Progenitor cell of endocrine pancreas (in vitro differentiated cells): ENCODE measurements at regions not wholly inside any gene's neighbourhood (a gene's known extent, or its start where the extent isn't known, plus 50 kb on each side); places are given as distances from the start of the nearest gene placed in this dataset.
"Not testable (repeated sequence)": the region's sequence is repeated elsewhere in the genome, so short reads cannot be mapped to it uniquely, and the experiment has no call there.

Experiments
- DNase-seq: peaks from one replicate; pipeline ENCODE4 v3.0.0; 2021; ENCODE audit warnings: low spot score; ENCODE audit not compliant: unreplicated experiment
- H3K27ac Mint-ChIP-seq: 2 replicates; pipeline ENCODE4 v1.8.0; 2021; ENCODE audit warnings: mild to moderate bottlenecking, moderate library complexity, mixed read lengths
- H3K27me3 Mint-ChIP-seq: 2 replicates; pipeline ENCODE4 v1.8.0; 2021; ENCODE audit warnings: mixed read lengths
- H3K36me3 Mint-ChIP-seq: 2 replicates; pipeline ENCODE4 v1.8.0; 2022; ENCODE audit warnings: mixed read lengths; ENCODE audit not compliant: insufficient read depth
- H3K4me1 Mint-ChIP-seq: 2 replicates; pipeline ENCODE4 v1.8.0; 2021; ENCODE audit warnings: low read depth, mixed read lengths
- H3K4me3 Mint-ChIP-seq: 2 replicates; pipeline ENCODE4 v1.8.0; 2021; ENCODE audit warnings: low read depth, mild to moderate bottlenecking, moderate library complexity, mixed read lengths
- H3K9me3 Mint-ChIP-seq: 2 replicates; pipeline ENCODE4 v1.8.0; 2021; ENCODE audit warnings: low read depth, mixed read lengths
- CTCF ChIP-seq: fragments of 200-600 bp; sonication (generic); IDR thresholded peaks from one replicate; pipeline ENCODE4 v1.5.0; 2021; ENCODE audit warnings: antibody characterized with exemption, mild to moderate bottlenecking; ENCODE audit not compliant: unreplicated experiment

- H3K4me1 Mint-ChIP-seq: peaks cover 13% of the 10 kb centered on the region
- DNase-seq: no peak
- no peak for TF ChIP-seq CTCF
- no peak overlapping the region for H3K4me3 Mint-ChIP-seq
- H3K36me3 Mint-ChIP-seq: no peaks in the 10 kb centered on the region
- H3K9me3 Mint-ChIP-seq: no peaks in the 10 kb centered on the region
- H3K27me3 Mint-ChIP-seq: peaks cover 29% of the 10 kb centered on the region
- H3K27ac Mint-ChIP-seq: no peak overlapping the region
Observed at GRCh38 chr13:46491641-46492040, 61.3 kb upstream of the LRCH1 start.

- H3K4me3 Mint-ChIP-seq, H3K9me3 Mint-ChIP-seq, DNase-seq, H3K27ac Mint-ChIP-seq, H3K36me3 Mint-ChIP-seq: not testable (repeated sequence)
- Mint-ChIP-seq H3K4me1 (peaks cover 13% of the 10 kb centered on the region), H3K27me3 (peaks cover 29% of the 10 kb centered on the region)
Observed at GRCh38 chr13:46490713-46491112, 62.3 kb upstream of the LRCH1 start.

- no peak for TF ChIP-seq CTCF
- no peak for DNase-seq
- peaks cover 6% of the 10 kb centered on the region for H3K9me3 Mint-ChIP-seq
- peaks cover 29% of the 10 kb centered on the region for H3K27me3 Mint-ChIP-seq
- no peak overlapping the region for H3K27ac Mint-ChIP-seq
- H3K4me1 Mint-ChIP-seq: peaks cover 13% of the 10 kb centered on the region
- H3K36me3 Mint-ChIP-seq: no peaks in the 10 kb centered on the region
- no peak overlapping the region for H3K4me3 Mint-ChIP-seq
Observed at GRCh38 chr13:46490129-46490528, 62.8 kb upstream of the LRCH1 start.

GRCh38 chr13:46489586-46490023 lies 63.4 kb upstream of the LRCH1 start:
- H3K27ac Mint-ChIP-seq: no peak overlapping the region
- DNase-seq: no peak
- peaks cover 29% of the 10 kb centered on the region for H3K27me3 Mint-ChIP-seq
- no peak for TF ChIP-seq CTCF
- peaks cover 7% of the 10 kb centered on the region for H3K9me3 Mint-ChIP-seq
- no peaks in the 10 kb centered on the region for H3K36me3 Mint-ChIP-seq
- no peak overlapping the region for H3K4me3 Mint-ChIP-seq
- H3K4me1 Mint-ChIP-seq: peaks cover 13% of the 10 kb centered on the region

DNA sequence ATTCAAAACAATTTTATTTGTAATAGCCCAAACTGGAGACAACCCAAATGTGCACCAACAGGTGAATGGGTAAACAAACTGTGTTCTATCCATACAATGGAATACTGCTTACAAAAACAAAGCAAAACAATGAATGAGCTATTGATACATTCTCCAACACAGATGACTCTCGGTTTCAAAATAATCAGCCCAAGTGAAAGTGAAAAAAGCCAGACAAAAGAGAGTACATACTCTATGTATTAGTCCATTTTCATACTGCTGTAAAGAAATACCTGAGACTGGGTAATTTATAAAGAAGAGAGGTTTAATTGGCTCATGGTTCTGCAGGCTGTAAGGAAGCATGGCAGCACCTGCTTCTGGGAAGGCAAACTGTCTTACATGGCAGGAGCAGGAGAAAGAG lies 65.2 kb upstream of the LRCH1 start:
- peaks cover 14% of the 10 kb centered on the region for H3K9me3 Mint-ChIP-seq
- H3K4me3 Mint-ChIP-seq: no peak overlapping the region
- peaks cover 13% of the 10 kb centered on the region for H3K4me1 Mint-ChIP-seq
- H3K27me3 Mint-ChIP-seq: peaks cover 27% of the 10 kb centered on the region
- no peak for DNase-seq
- TF ChIP-seq CTCF: no peak
- H3K27ac Mint-ChIP-seq: no peak overlapping the region
- peaks cover 2% of the 10 kb centered on the region for H3K36me3 Mint-ChIP-seq

DNA sequence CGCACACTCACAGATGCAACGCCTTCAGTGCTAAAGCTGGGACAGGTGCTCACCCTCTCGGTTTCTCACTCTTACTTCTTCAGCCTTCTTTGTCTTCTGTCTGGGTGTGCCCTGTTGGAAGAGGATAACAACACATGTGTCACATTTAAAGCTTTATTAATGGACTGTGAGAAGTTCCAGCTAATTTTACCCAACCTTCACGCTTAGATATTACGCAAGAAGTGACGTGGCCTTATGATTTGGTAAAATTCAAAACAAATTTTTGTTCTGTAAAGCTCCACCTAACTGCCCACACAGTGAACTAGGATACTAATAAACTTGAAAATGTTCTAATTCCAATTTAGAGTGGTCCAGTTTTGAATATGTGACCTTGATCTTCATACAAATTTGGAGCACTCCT lies 66.7 kb upstream of the LRCH1 start:
- H3K27me3 Mint-ChIP-seq: peaks cover 18% of the 10 kb centered on the region
- no peak for DNase-seq
- peaks cover 2% of the 10 kb centered on the region for H3K36me3 Mint-ChIP-seq
- peaks cover 13% of the 10 kb centered on the region for H3K4me1 Mint-ChIP-seq
- no peak for TF ChIP-seq CTCF
- no peak overlapping the region for H3K4me3 Mint-ChIP-seq
- H3K9me3 Mint-ChIP-seq: peaks cover 14% of the 10 kb centered on the region
- no peak overlapping the region for H3K27ac Mint-ChIP-seq
